HL-60 (cell line): ENCODE measurements at regions not wholly inside any gene's neighbourhood (a gene's known extent, or its start where the extent isn't known, plus 50 kb on each side); places are given as distances from the start of the nearest gene placed in this dataset.

ENCODE experiments used
- DNase-seq, 2 experiments: peaks; one replicate each; pipeline ENCODE4 v3.0.0-alpha.2; 2010 to 2020; ENCODE audit warnings: low read depth in 1 of 2, low spot score in 1 of 2
- H3K27ac ChIP-seq: fragments of 250-450 bp; sonication (Bioruptor Pico); replicated peaks from 2 replicates; pipeline ENCODE4 v1.5.1; 2020; ENCODE audit warnings: mild to moderate bottlenecking, moderate library complexity
- H3K27me3 ChIP-seq: fragments of 250-450 bp; sonication (Bioruptor Pico); 2 replicates; pipeline ENCODE4 v1.5.1; 2021; ENCODE audit warnings: mild to moderate bottlenecking, moderate library complexity; ENCODE audit not compliant: insufficient read depth, poor library complexity, severe bottlenecking
- H3K4me3 ChIP-seq: replicated peaks from 2 replicates; pipeline ENCODE4 v1.5.1; 2011; ENCODE audit warnings: mild to moderate bottlenecking, control low read depth, low read length; ENCODE audit not compliant: insufficient read depth
- GABPA ChIP-seq: IDR thresholded peaks from 2 replicates; pipeline ENCODE4 v1.6.1; 2012; ENCODE audit warnings: low read depth
- POLR2AphosphoS5 ChIP-seq: IDR thresholded peaks from 2 replicates; pipeline ENCODE4 v1.6.1; 2012; ENCODE audit warnings: low read depth
- SPI1 ChIP-seq: IDR thresholded peaks from 2 replicates; pipeline ENCODE4 v1.6.1; 2012; ENCODE audit warnings: low read depth, mild to moderate bottlenecking, borderline replicate concordance
- TF ChIP-seq, protein P1 (sequence below): IDR thresholded peaks from 2 replicates; pipeline ENCODE4 v1.6.1; 2012; ENCODE audit warnings: low read depth; ENCODE audit not compliant: insufficient replicate concordance
- TF ChIP-seq, protein P2 (sequence below): IDR thresholded peaks from one replicate; pipeline ENCODE4 v1.5.1; 2011; ENCODE audit warnings: low read length, control low read depth, inconsistent platforms; ENCODE audit not compliant: insufficient read depth

DNA sequence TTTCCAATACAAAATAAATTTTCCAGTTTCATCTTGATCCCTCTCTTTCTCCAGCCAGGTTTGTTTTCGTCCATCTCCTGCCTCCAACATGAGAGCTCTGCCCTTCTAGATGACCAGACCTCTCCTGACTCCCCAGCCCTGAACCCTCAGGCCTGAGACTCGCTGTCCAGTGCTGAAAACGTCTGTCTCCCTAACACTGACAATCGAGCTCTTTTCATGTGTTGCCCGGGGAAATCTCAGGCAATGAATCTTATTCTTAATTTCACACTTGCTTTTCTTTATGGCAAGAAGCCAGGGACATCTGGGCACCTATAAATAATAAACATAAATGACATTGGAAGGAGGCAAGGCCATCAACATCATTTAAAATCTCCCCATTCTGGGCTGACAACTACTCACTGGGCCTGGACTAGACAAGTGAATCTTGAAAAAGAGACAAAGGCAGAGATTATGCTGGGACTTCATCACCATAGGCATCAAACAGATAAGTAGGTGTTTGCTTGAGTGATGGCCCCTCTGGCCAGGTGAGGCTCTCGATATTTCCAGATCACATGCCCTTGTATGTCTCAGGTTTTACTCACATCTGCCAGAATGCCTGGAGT is 274.5 kb upstream of the B3GAT1 start:
- no peak overlapping the region for H3K4me3 ChIP-seq
- no peak overlapping the region for H3K27ac ChIP-seq
- TF ChIP-seq GABPA: no peak
- TF ChIP-seq, protein P1, sequence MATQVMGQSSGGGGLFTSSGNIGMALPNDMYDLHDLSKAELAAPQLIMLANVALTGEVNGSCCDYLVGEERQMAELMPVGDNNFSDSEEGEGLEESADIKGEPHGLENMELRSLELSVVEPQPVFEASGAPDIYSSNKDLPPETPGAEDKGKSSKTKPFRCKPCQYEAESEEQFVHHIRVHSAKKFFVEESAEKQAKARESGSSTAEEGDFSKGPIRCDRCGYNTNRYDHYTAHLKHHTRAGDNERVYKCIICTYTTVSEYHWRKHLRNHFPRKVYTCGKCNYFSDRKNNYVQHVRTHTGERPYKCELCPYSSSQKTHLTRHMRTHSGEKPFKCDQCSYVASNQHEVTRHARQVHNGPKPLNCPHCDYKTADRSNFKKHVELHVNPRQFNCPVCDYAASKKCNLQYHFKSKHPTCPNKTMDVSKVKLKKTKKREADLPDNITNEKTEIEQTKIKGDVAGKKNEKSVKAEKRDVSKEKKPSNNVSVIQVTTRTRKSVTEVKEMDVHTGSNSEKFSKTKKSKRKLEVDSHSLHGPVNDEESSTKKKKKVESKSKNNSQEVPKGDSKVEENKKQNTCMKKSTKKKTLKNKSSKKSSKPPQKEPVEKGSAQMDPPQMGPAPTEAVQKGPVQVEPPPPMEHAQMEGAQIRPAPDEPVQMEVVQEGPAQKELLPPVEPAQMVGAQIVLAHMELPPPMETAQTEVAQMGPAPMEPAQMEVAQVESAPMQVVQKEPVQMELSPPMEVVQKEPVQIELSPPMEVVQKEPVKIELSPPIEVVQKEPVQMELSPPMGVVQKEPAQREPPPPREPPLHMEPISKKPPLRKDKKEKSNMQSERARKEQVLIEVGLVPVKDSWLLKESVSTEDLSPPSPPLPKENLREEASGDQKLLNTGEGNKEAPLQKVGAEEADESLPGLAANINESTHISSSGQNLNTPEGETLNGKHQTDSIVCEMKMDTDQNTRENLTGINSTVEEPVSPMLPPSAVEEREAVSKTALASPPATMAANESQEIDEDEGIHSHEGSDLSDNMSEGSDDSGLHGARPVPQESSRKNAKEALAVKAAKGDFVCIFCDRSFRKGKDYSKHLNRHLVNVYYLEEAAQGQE: peak; percentile 88
- DNase-seq: no peak
- H3K27me3 ChIP-seq: no peaks in the 10 kb centered on the region

DNA sequence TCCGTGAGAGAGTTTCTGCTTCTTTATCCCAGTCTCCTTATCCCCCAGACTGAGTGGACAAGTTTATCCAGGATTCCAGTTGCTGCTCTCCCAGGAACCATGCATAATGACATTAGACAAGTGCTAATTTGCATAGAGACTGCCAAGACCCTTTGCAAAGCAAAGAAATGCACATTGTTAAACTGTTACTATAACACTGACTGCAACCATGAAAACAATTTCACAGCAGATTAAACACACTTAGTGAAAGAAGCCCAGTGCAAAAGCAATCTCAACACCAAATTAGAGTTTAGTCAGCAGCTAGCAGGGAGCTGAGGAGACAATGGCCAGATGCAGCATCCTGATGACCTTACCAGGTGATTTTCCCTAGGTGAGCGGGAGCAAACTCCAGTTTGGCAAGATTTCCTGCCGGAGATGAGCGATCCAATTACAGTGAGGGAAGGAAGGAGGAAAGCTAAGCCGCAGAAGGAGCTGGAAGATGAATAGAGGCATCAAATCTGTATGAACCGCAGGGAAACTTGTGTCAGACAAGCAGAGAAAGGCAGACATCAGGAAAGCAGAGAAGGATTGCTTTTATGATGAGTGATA is 273.8 kb upstream of the B3GAT1 start:
- no peak overlapping the region for H3K4me3 ChIP-seq
- no peak overlapping the region for H3K27ac ChIP-seq
- TF ChIP-seq, protein P2, sequence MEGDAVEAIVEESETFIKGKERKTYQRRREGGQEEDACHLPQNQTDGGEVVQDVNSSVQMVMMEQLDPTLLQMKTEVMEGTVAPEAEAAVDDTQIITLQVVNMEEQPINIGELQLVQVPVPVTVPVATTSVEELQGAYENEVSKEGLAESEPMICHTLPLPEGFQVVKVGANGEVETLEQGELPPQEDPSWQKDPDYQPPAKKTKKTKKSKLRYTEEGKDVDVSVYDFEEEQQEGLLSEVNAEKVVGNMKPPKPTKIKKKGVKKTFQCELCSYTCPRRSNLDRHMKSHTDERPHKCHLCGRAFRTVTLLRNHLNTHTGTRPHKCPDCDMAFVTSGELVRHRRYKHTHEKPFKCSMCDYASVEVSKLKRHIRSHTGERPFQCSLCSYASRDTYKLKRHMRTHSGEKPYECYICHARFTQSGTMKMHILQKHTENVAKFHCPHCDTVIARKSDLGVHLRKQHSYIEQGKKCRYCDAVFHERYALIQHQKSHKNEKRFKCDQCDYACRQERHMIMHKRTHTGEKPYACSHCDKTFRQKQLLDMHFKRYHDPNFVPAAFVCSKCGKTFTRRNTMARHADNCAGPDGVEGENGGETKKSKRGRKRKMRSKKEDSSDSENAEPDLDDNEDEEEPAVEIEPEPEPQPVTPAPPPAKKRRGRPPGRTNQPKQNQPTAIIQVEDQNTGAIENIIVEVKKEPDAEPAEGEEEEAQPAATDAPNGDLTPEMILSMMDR: no peak
- no peaks in the 10 kb centered on the region for H3K27me3 ChIP-seq
- DNase-seq: no peak

DNA sequence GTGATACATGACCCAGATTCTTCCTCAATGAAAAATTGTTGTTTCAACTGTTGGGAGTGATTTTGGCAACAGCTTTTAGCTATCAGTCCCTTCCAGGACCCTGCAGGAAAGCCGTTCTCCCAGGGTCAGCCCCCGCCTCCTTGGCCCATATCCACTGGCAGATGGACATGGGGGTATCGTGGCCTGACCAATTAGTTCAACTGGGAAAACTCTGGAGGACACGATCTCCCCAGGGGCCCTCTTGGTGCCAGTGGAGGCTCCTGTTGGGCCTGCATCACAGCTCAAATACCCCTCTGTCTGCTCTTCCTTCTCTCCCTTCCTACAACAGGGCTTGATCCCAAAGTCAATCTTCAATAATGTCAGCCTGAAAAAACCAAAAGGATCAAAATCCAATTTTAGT is 272.5 kb upstream of the B3GAT1 start:
- H3K4me3 ChIP-seq: no peak overlapping the region
- no peaks in the 10 kb centered on the region for H3K27me3 ChIP-seq
- DNase-seq: no peak
- TF ChIP-seq GABPA (no peak), SPI1 (no peak), POLR2AphosphoS5 (no peak)
- TF ChIP-seq, protein P2: no peak
- TF ChIP-seq, protein P1: no peak
- H3K27ac ChIP-seq: no peak overlapping the region

DNA sequence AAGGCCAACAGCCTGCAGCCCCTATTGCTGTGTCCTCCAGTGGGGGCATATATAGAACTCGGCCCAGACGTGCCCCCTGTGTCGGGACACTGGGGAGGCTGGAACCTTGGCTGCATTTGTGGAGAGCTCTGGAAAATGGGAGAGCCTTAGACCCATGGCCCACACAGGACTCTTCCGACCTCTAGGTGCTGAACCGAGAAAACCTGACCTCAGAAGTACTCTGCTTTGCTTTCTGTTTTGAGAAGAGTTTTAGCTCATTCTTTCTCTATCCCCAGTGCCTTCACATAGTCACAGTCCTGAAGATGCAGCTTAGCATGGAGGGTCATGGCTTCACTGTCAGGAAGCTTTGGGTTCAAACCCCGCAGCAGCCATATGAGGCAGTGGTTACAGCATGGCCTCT is 271.8 kb upstream of the B3GAT1 start:
- H3K27ac ChIP-seq: no peak overlapping the region
- H3K4me3 ChIP-seq: no peak overlapping the region
- no peaks in the 10 kb centered on the region for H3K27me3 ChIP-seq
- TF ChIP-seq, protein P1: no peak
- TF ChIP-seq GABPA (no peak), SPI1 (no peak), POLR2AphosphoS5 (no peak)
- TF ChIP-seq, protein P2: no peak
- no peak for DNase-seq
